T-helper 17 cell (primary cell): ENCODE measurements at regions not wholly inside any gene's neighbourhood (a gene's known extent, or its start where the extent isn't known, plus 50 kb on each side); places are given as distances from the start of the nearest gene placed in this dataset.
A peak's percentile ranks its signal among the peaks of the same experiment; 100 is the strongest.

ENCODE experiments used
- ATAC-seq: fragments of 150-1000 bp; cut with Tn5 transposase; 2 replicates; pipeline ENCODE4 v1.10.0; 2021; ENCODE audit warnings: mild to moderate bottlenecking, moderate library complexity
- DNase-seq, 3 donors: peaks; one replicate each; pipeline versions ENCODE4 v3.0.0 to v3.0.0-alpha.2; 2020 to 2021
- H3K9me3 ChIP-seq: one replicate; pipeline ENCODE4 v1.7.0; 2013; ENCODE audit warnings: low read length, mild to moderate bottlenecking; ENCODE audit not compliant: control insufficient read depth, poor library complexity, severe bottlenecking
- H3K27ac Mint-ChIP-seq: one replicate; pipeline ENCODE4 v1.8.0; 2022; ENCODE audit warnings: mild to moderate bottlenecking, moderate library complexity, mixed read lengths
- H3K27me3 Mint-ChIP-seq: one replicate; pipeline ENCODE4 v1.8.0; 2022; ENCODE audit warnings: mixed read lengths
- H3K36me3 Mint-ChIP-seq: one replicate; pipeline ENCODE4 v1.8.0; 2022; ENCODE audit warnings: low read depth, mixed read lengths
- H3K4me1 Mint-ChIP-seq: one replicate; pipeline ENCODE4 v1.8.0; 2022; ENCODE audit warnings: mild to moderate bottlenecking, mixed read lengths
- H3K4me3 Mint-ChIP-seq: one replicate; pipeline ENCODE4 v1.8.0; 2022; ENCODE audit warnings: mild to moderate bottlenecking, moderate library complexity, mixed read lengths

DNA sequence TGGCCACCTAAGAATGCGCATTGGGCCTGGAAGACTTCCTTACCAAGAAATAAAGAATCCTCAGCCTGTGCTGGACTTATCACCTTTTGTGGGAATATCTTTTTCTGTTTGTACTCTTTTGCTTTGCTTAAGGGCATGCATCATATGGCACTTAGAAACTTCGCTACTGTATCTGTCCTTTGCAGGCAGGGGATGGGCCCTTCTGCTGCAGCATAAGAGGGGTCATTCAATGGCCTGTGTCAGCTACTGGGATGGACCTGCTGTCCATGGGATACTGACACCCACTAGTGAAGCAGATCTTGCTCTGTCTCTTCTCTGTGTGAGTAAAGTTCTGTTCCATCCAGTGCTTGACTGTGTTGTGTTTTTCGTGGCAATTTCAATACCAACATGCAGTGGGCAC is 239.0 kb upstream of the JUN start:
- Mint-ChIP-seq H3K27me3 (no peaks in the 10 kb centered on the region), H3K27ac (no peak overlapping the region), H3K4me3 (no peak overlapping the region), H3K4me1 (peaks cover 16% of the 10 kb centered on the region), H3K36me3 (peaks cover under 1% of the 10 kb centered on the region)
- DNase-seq, result no peak
- H3K9me3 ChIP-seq, result no peaks in the 10 kb centered on the region
- no peak for ATAC-seq

DNA sequence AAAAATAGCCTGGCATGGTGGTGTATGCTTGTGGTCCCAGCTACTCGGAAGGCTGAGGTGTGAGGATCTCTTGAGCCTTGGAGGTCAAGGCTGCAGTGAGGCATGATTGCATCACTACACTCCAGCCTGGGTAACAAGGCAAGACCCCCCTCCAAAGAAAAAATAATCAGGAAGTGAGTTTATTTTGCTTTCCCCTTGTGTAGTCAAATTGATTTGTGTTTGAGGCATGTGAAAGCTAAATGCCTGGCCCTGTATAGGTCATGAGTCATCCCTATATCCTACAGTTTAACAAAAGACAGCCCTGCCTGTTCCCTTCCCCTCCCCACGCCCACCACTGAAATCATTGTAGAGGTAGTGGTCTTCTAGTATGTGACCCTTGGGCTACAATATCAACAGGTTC is 241.4 kb upstream of the JUN start:
- no peak overlapping the region for H3K4me3 Mint-ChIP-seq
- H3K36me3 Mint-ChIP-seq, result no peaks in the 10 kb centered on the region
- no peak overlapping the region for H3K27ac Mint-ChIP-seq
- no peak for ATAC-seq
- H3K4me1 Mint-ChIP-seq, result peaks cover 12% of the 10 kb centered on the region
- no peaks in the 10 kb centered on the region for H3K9me3 ChIP-seq
- DNase-seq, result no peak
- H3K27me3 Mint-ChIP-seq, result no peaks in the 10 kb centered on the region

DNA sequence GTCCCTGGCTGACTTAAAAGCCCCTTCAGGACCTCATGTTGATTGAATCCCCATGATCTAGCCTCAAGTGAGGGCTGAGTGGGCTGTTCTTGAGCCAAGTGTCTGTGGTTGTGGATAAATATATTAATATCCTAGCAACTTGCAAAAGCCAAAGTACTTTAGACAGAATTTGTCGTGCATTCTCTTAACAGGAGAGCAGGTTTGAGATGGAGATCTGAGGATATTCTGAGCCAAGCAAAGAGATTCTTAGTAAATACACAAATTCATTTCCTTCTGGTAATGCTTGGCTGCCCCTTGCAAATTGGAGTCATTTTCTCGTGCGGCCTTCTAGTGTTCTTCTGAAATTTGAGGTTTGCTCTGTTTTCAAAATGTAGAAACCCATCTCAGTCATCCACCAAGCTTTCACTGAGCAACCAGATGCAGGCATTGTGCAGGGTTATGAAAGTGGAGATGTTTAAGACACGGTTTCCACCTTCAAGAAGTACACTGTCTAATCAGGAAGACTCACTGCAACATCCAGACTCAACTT is 242.1 kb upstream of the JUN start:
- Mint-ChIP-seq H3K36me3 (no peaks in the 10 kb centered on the region), H3K27ac (no peak overlapping the region), H3K27me3 (no peaks in the 10 kb centered on the region), H3K4me3 (peak overlapping the region; percentile 1), H3K4me1 (peaks cover 5% of the 10 kb centered on the region)
- no peak for ATAC-seq
- H3K9me3 ChIP-seq, result no peaks in the 10 kb centered on the region
- no peak for DNase-seq

DNA sequence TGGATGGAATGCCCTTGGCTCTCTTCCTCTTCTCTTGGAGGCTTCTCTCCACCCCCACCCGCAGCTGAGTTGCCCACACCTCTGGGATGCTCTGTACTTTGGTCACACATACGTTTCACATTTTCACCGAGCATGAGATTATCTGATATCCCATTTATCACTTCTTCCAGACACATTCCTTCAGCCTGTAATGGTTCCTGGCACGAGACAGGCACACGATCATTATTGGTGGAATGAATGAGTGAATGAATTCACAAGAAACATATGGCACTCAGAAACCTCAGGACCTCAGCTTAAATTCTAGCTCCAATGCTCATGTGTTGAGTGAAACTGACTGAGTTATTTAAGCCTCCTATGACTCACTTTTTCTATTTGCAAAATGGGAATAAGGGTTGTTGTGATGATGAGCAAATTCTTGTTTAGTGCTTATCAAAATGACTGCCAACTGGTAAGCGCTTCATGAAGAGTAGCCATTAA is 242.7 kb upstream of the JUN start:
- no peaks in the 10 kb centered on the region for H3K36me3 Mint-ChIP-seq
- H3K27ac Mint-ChIP-seq, result no peak overlapping the region
- DNase-seq (no peak), ATAC-seq (no peak)
- peak overlapping the region; percentile 1 for H3K4me3 Mint-ChIP-seq
- H3K4me1 Mint-ChIP-seq, result peaks cover 5% of the 10 kb centered on the region
- H3K27me3 Mint-ChIP-seq, result no peaks in the 10 kb centered on the region
- no peaks in the 10 kb centered on the region for H3K9me3 ChIP-seq

DNA sequence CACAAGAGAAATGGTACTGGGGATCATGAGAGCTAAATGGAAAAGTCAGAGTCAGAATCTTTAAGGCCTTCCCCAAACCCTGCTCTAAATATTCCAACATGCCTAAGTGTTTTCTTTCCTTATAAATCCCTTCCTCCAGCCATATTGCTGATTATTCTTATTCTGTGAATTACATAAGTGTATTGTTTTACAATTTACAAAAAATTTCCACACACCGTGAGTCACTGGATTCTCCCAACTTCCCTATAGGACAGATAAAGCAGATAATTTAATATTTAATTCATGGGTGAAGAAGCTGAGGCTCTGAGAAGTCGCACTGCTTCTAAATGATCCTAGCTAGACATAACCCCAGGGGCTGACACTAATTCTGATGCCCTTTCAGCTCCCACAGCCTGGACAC is 243.3 kb upstream of the JUN start:
- ATAC-seq (no peak), DNase-seq (no peak)
- no peak overlapping the region for H3K27ac Mint-ChIP-seq
- peaks cover 5% of the 10 kb centered on the region for H3K4me1 Mint-ChIP-seq
- no peaks in the 10 kb centered on the region for H3K36me3 Mint-ChIP-seq
- no peaks in the 10 kb centered on the region for H3K9me3 ChIP-seq
- no peak overlapping the region for H3K4me3 Mint-ChIP-seq
- no peaks in the 10 kb centered on the region for H3K27me3 Mint-ChIP-seq

DNA sequence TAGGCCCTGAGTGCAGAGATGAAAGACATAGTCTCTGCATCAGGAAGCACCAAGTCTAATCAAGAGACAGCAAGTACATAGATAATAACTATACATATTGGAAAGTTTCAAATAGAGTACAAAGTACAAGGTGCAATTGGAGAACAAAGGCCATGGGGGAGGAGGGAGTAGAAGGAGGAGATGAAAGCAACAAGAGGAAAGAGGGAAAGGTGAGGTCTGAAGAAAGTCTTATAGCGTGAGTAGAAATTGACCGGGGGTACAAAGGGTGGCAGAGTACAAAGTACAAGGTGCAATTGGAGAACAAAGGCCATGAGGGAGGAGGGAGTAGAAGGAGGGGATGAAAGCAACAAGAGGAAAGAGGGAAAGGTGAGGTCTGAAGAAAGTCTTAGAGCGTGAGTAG is 244.2 kb upstream of the JUN start:
- DNase-seq (no peak), ATAC-seq (no peak)
- H3K9me3 ChIP-seq, result no peaks in the 10 kb centered on the region
- Mint-ChIP-seq H3K4me3 (no peak overlapping the region), H3K36me3 (no peaks in the 10 kb centered on the region), H3K27ac (no peak overlapping the region), H3K27me3 (no peaks in the 10 kb centered on the region), H3K4me1 (peaks cover 3% of the 10 kb centered on the region)

- Mint-ChIP-seq H3K4me1 (no peaks in the 10 kb centered on the region), H3K27me3 (no peaks in the 10 kb centered on the region), H3K27ac (no peak overlapping the region), H3K4me3 (no peak overlapping the region), H3K36me3 (no peaks in the 10 kb centered on the region)
- DNase-seq (no peak), ATAC-seq (no peak)
- H3K9me3 ChIP-seq, result no peaks in the 10 kb centered on the region
Measured at GRCh38 chr1:59029411-59030167, 245.7 kb upstream of the JUN start.

- no peaks in the 10 kb centered on the region for H3K9me3 ChIP-seq
- Mint-ChIP-seq H3K27me3 (no peaks in the 10 kb centered on the region), H3K4me3 (no peak overlapping the region), H3K27ac (no peak overlapping the region), H3K36me3 (no peaks in the 10 kb centered on the region), H3K4me1 (no peaks in the 10 kb centered on the region)
- no peak for ATAC-seq
- DNase-seq, result no peak
Measured at GRCh38 chr1:59032228-59032627, 248.4 kb upstream of the JUN start.

- no peak overlapping the region for H3K4me3 Mint-ChIP-seq
- H3K36me3 Mint-ChIP-seq, result no peaks in the 10 kb centered on the region
- no peaks in the 10 kb centered on the region for H3K27me3 Mint-ChIP-seq
- no peak for ATAC-seq
- H3K27ac Mint-ChIP-seq, result no peak overlapping the region
- H3K4me1 Mint-ChIP-seq, result no peaks in the 10 kb centered on the region
- no peaks in the 10 kb centered on the region for H3K9me3 ChIP-seq
- no peak for DNase-seq
Measured at GRCh38 chr1:59033761-59034160, 249.9 kb upstream of the JUN start.

GRCh38 chr1:59034925-59035324 is 251.1 kb upstream of the JUN start:
- ATAC-seq (no peak), DNase-seq (no peak)
- H3K27ac Mint-ChIP-seq, result no peak overlapping the region
- H3K9me3 ChIP-seq, result no peaks in the 10 kb centered on the region
- H3K4me3 Mint-ChIP-seq, result no peak overlapping the region
- no peaks in the 10 kb centered on the region for H3K4me1 Mint-ChIP-seq
- no peaks in the 10 kb centered on the region for H3K27me3 Mint-ChIP-seq
- H3K36me3 Mint-ChIP-seq, result no peaks in the 10 kb centered on the region

DNA sequence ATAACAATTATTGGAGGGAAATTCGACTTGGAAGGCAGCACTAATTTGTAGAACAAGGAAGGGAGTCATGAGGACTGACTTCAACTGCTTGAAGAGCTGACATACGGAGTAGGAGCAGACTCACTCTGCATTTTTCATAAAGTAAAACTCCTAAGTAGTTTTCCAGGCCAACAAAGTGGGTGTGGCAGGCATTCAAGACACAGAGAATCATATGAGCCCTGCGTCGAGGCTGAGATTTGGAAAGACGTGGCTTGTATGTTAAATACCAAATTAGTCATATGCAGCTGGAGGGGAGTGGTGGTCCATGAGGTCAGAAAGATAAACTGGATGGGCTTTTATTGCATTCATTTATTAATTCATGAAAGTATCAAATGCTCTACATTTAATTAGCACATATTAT is 255.7 kb upstream of the JUN start:
- H3K4me3 Mint-ChIP-seq, result no peak overlapping the region
- no peaks in the 10 kb centered on the region for H3K9me3 ChIP-seq
- no peaks in the 10 kb centered on the region for H3K27me3 Mint-ChIP-seq
- DNase-seq (no peak), ATAC-seq (no peak)
- H3K36me3 Mint-ChIP-seq, result no peaks in the 10 kb centered on the region
- H3K27ac Mint-ChIP-seq, result no peak overlapping the region
- H3K4me1 Mint-ChIP-seq, result peaks cover 4% of the 10 kb centered on the region

DNA sequence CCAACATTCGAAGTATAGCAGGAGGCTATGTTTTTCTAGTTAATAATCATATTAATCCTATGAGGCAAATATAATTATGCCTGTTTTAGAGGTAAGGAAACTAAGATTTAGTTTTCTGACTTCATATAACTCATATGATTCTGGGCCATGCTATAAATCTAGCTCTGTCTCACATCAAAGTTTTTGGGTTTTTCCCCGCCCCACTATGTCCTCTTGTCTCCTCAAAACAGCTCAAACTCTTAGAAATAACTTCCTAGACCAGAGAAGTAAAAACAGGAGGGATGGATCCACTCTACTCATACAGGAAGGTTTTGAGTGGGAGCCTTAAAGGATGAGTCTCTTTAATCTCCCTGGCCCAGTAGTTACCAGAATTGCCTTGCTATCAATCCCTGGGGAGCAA is 256.4 kb upstream of the FGGY start:
- ATAC-seq (no peak), DNase-seq (no peak)
- H3K9me3 ChIP-seq, result no peaks in the 10 kb centered on the region
- Mint-ChIP-seq H3K4me1 (peaks cover 11% of the 10 kb centered on the region), H3K36me3 (no peaks in the 10 kb centered on the region), H3K27me3 (no peaks in the 10 kb centered on the region), H3K4me3 (no peak overlapping the region), H3K27ac (no peak overlapping the region)

DNA sequence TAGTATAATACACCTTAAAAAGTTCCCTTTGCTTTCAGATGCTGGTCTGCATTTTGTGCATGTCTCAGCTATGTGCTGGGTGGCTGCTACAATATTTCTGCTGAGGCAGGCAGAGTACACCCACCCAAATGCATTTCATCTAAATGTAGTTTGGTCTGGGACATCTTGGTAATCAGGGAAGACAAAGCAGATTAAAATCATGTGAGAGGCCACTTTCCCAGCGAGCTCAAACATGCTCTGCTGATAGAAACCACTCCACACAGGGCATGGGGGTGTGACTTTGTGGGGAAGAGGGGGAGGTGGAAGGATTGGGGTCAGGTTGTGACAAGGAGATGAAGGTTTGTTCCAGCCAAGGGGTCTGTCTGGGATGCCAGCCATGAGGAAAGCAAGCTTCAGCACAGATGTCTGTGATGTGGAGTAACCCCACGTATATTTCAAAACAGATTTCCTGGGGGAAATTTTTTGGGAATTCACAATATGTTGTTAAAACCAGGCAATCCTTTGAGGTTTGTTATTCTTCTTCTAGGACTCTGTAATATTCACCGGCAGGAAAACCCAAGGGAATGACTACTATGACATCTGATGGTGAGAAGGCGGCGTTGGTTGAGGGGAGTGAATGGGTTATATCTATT is 255.1 kb upstream of the FGGY start:
- peaks cover 18% of the 10 kb centered on the region for H3K4me1 Mint-ChIP-seq
- H3K4me3 Mint-ChIP-seq, result no peak overlapping the region
- DNase-seq, result no peak
- H3K27me3 Mint-ChIP-seq, result no peaks in the 10 kb centered on the region
- H3K9me3 ChIP-seq, result no peaks in the 10 kb centered on the region
- no peaks in the 10 kb centered on the region for H3K36me3 Mint-ChIP-seq
- no peak for ATAC-seq
- H3K27ac Mint-ChIP-seq, result peak overlapping the region; percentile 27

DNA sequence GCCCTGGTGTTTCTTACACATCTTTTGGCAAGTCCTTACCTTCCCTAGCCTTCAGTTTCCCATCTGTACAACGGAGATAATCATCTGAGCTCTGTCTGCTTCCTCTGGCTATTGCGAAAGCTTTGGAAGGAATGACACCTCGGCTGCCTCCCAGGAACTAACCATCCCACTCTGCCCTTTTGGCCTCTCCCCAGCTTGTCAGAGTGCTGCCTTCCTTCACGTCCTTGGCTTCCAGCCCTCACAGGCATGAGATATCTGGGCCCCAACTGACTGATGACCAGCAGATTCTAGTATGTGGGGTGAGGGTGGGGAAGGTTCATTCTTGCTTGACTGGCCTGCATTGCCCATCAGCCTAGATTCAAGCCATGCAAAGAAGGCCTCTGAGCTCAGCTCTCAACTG is 253.1 kb upstream of the FGGY start:
- H3K9me3 ChIP-seq, result no peaks in the 10 kb centered on the region
- H3K27ac Mint-ChIP-seq, result no peak overlapping the region
- H3K36me3 Mint-ChIP-seq, result no peaks in the 10 kb centered on the region
- no peak overlapping the region for H3K4me3 Mint-ChIP-seq
- ATAC-seq, result no peak
- no peak for DNase-seq
- H3K27me3 Mint-ChIP-seq, result no peaks in the 10 kb centered on the region
- H3K4me1 Mint-ChIP-seq, result peaks cover 24% of the 10 kb centered on the region
